Osteoblast (primary cell): ENCODE measurements at regions not wholly inside any gene's neighbourhood (a gene's known extent, or its start where the extent isn't known, plus 50 kb on each side); places are given as distances from the start of the nearest gene placed in this dataset.

Source experiments
- DNase-seq: peaks from one replicate; pipeline ENCODE4 v3.0.0; 2011; ENCODE audit warnings: low spot score, mixed read lengths; ENCODE audit not compliant: insufficient read length; ENCODE audit errors: missing footprints
- H2AFZ ChIP-seq: 2 replicates; pipeline ENCODE4 v1.6.0; 2011; ENCODE audit warnings: mild to moderate bottlenecking, low read length
- H3K27ac ChIP-seq: 2 replicates; pipeline ENCODE4 v1.5.1; 2011; ENCODE audit warnings: mild to moderate bottlenecking, low read depth, low read length, moderate library complexity
- H3K27me3 ChIP-seq: 2 replicates; pipeline ENCODE4 v1.6.0; 2012; ENCODE audit warnings: mild to moderate bottlenecking, control low read depth, inconsistent platforms, low read length, moderate library complexity; ENCODE audit not compliant: insufficient read depth
- H3K36me3 ChIP-seq: 2 replicates; pipeline ENCODE4 v1.5.1; 2011; ENCODE audit warnings: mild to moderate bottlenecking, low read length, control low read depth, moderate library complexity; ENCODE audit not compliant: insufficient read depth
- H3K4me1 ChIP-seq: 2 replicates; pipeline ENCODE4 v1.5.1; 2011; ENCODE audit warnings: mild to moderate bottlenecking, low read length, control low read depth, moderate library complexity; ENCODE audit not compliant: insufficient read depth
- H3K4me2 ChIP-seq: 2 replicates; pipeline ENCODE4 v1.6.0; 2011; ENCODE audit warnings: mild to moderate bottlenecking, low read length; ENCODE audit not compliant: insufficient read depth
- H3K4me3 ChIP-seq: fragments of 200-600 bp; sonication (generic); 3 replicates; pipeline ENCODE4 v1.5.1; 2012; ENCODE audit warnings: mild to moderate bottlenecking, low read length, inconsistent platforms; ENCODE audit not compliant: insufficient read depth
- H3K79me2 ChIP-seq: 2 replicates; pipeline ENCODE4 v1.6.0; 2012; ENCODE audit warnings: mild to moderate bottlenecking, low read length, control low read depth, inconsistent platforms; ENCODE audit not compliant: insufficient read depth
- H3K9me3 ChIP-seq: 2 replicates; pipeline ENCODE4 v1.5.1; 2011; ENCODE audit warnings: low read depth, low read length, control low read depth
- H4K20me1 ChIP-seq: 2 replicates; pipeline ENCODE4 v1.6.0; 2012; ENCODE audit warnings: mild to moderate bottlenecking, low read length, control low read depth; ENCODE audit not compliant: insufficient read depth
- TF ChIP-seq, protein P1 (sequence below): IDR thresholded peaks from 2 replicates; pipeline ENCODE4 v1.5.1; 2011; ENCODE audit warnings: mild to moderate bottlenecking, low read depth, low read length, moderate library complexity; ENCODE audit errors: extremely low read depth

- Histone ChIP-seq H3K9me3 (no peaks in the 10 kb centered on the region), H3K4me3 (no peak overlapping the region), H3K4me2 (no peak overlapping the region), H4K20me1 (no peaks in the 10 kb centered on the region), H3K79me2 (no peaks in the 10 kb centered on the region), H3K36me3 (no peaks in the 10 kb centered on the region), H3K27me3 (peaks cover 10% of the 10 kb centered on the region), H3K27ac (no peak overlapping the region), H2AFZ (no peak overlapping the region), H3K4me1 (no peaks in the 10 kb centered on the region)
- TF ChIP-seq, protein P1, sequence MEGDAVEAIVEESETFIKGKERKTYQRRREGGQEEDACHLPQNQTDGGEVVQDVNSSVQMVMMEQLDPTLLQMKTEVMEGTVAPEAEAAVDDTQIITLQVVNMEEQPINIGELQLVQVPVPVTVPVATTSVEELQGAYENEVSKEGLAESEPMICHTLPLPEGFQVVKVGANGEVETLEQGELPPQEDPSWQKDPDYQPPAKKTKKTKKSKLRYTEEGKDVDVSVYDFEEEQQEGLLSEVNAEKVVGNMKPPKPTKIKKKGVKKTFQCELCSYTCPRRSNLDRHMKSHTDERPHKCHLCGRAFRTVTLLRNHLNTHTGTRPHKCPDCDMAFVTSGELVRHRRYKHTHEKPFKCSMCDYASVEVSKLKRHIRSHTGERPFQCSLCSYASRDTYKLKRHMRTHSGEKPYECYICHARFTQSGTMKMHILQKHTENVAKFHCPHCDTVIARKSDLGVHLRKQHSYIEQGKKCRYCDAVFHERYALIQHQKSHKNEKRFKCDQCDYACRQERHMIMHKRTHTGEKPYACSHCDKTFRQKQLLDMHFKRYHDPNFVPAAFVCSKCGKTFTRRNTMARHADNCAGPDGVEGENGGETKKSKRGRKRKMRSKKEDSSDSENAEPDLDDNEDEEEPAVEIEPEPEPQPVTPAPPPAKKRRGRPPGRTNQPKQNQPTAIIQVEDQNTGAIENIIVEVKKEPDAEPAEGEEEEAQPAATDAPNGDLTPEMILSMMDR: no peak
- no peak for DNase-seq
Observed at GRCh38 chr6:131414956-131415355, 158.1 kb upstream of the ARG1 start.

- Histone ChIP-seq H3K4me1 (no peaks in the 10 kb centered on the region), H3K79me2 (no peaks in the 10 kb centered on the region), H3K36me3 (no peaks in the 10 kb centered on the region), H3K4me3 (no peak overlapping the region), H3K27ac (no peak overlapping the region), H3K4me2 (no peak overlapping the region), H2AFZ (no peak overlapping the region), H3K27me3 (peaks cover 12% of the 10 kb centered on the region), H3K9me3 (no peaks in the 10 kb centered on the region), H4K20me1 (no peaks in the 10 kb centered on the region)
- TF ChIP-seq, protein P1: no peak
- no peak for DNase-seq
Observed at GRCh38 chr6:131418441-131418840, 154.6 kb upstream of the ARG1 start.

DNA sequence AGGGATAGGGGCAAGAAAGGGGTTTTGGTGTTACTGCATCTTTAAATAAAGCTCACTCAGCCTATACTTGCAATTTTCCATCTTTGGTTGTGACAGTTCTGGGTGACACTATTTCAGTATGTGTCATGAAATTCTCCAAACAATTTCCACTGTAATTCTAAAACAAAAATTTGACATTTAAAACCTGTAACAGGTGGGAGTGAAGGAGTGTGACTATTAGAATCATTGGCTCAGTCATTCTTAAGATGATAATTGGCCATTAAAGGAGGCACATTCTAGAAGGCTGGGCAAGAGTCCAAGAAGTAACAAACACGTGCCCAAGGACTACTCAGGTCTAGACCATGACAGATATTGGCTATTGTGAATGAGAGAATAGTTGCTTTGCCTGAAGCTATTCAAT lies 153.3 kb upstream of the ARG1 start:
- no peaks in the 10 kb centered on the region for H3K79me2 ChIP-seq
- H3K4me3 ChIP-seq: no peak overlapping the region
- no peaks in the 10 kb centered on the region for H3K9me3 ChIP-seq
- no peak overlapping the region for H2AFZ ChIP-seq
- TF ChIP-seq, protein P1: no peak
- DNase-seq: no peak
- H3K27me3 ChIP-seq: peaks cover 14% of the 10 kb centered on the region
- H3K36me3 ChIP-seq: no peaks in the 10 kb centered on the region
- no peak overlapping the region for H3K27ac ChIP-seq
- no peaks in the 10 kb centered on the region for H3K4me1 ChIP-seq
- H4K20me1 ChIP-seq: no peaks in the 10 kb centered on the region
- H3K4me2 ChIP-seq: no peak overlapping the region

GRCh38 chr6:131424016-131424415 lies 149.0 kb upstream of the ARG1 start:
- TF ChIP-seq, protein P1: no peak
- no peak overlapping the region for H3K4me3 ChIP-seq
- no peaks in the 10 kb centered on the region for H3K9me3 ChIP-seq
- H3K36me3 ChIP-seq: no peaks in the 10 kb centered on the region
- DNase-seq: no peak
- H3K4me2 ChIP-seq: no peak overlapping the region
- no peak overlapping the region for H2AFZ ChIP-seq
- no peak overlapping the region for H3K27ac ChIP-seq
- H3K79me2 ChIP-seq: no peaks in the 10 kb centered on the region
- no peaks in the 10 kb centered on the region for H4K20me1 ChIP-seq
- H3K4me1 ChIP-seq: no peaks in the 10 kb centered on the region
- peaks cover 14% of the 10 kb centered on the region for H3K27me3 ChIP-seq
